Activated CD4-positive, alpha-beta T cell treated with anti-CD3 and anti-CD28 coated beads for 48 hours (primary cell): ENCODE measurements at regions not wholly inside any gene's neighbourhood (a gene's known extent, or its start where the extent isn't known, plus 50 kb on each side); places are given as distances from the start of the nearest gene placed in this dataset.

Source experiments
- DNase-seq: peaks from one replicate; pipeline ENCODE4 v3.0.0-alpha.2; 2020

GRCh38 chr4:41429280-41429669 lies 108.7 kb upstream of the LIMCH1 start:
- no peak for DNase-seq

GRCh38 chr4:41430792-41431191 lies 107.2 kb upstream of the LIMCH1 start:
- no peak for DNase-seq

DNA sequence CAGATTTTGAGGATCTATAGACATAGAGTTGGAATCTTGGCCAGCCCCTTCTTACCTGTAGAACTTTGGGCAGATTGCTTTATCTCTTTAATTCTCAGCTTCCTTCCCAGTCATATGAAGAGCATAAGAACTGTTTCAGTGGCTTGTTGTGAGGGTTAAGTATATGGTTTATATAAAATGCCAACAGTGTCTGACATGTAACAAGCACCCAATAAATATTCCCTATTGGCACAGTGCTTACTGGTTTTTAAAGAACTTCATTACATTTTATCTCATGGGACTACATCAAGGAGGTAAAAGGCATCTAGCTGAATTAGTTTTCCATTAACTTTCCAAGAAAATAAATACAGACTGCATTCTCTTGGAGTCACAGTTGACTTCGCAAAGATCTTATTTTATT lies 106.7 kb upstream of the LIMCH1 start:
- DNase-seq, result no peak

DNA sequence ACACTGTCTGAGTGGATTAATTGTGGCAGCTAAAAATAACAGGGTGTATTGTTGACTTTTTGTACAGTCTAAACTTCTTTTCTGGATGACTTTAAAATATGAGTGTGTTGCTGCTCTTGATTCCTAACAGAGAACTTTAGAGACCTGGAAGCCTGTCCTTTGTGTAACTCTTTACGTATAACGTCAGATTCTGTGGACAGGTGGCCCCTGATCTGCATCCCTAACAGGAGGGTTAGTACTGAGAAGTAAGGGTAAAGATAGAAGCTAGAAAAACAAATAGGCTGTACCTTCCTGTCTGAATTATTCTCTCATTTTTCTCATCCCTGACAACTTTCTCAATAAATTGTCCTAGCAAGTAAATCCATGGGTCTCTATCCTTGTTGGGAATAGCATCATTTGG lies 105.7 kb upstream of the LIMCH1 start:
- no peak for DNase-seq

- no peak for DNase-seq
Measured at GRCh38 chr4:41432881-41433280, 105.1 kb upstream of the LIMCH1 start.

- DNase-seq, result no peak
Measured at GRCh38 chr4:41433361-41433760, 104.6 kb upstream of the LIMCH1 start.

GRCh38 chr4:41435510-41435909 lies 102.4 kb upstream of the LIMCH1 start:
- no peak for DNase-seq

DNA sequence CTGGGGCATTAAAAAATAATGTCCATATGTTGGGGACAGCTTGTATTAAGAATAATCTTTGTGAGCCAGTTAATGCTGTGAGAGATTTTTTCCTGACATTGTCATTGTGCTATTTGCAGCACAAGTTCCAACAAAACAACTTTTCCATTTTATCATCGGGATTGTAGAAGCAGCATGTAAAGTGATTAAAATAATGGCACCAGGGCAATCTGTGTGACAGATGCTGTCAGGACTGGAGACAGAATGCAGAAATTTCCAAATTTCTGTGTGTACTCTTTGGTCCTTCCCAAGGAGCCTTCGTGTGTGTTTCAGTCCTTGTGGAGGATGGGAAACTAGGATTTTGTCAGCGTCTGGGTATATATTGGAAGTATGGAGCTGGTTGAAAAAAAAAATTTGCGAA lies 101.5 kb upstream of the LIMCH1 start:
- no peak for DNase-seq

GRCh38 chr4:41437111-41437536 lies 100.8 kb upstream of the LIMCH1 start:
- DNase-seq, result no peak

DNA sequence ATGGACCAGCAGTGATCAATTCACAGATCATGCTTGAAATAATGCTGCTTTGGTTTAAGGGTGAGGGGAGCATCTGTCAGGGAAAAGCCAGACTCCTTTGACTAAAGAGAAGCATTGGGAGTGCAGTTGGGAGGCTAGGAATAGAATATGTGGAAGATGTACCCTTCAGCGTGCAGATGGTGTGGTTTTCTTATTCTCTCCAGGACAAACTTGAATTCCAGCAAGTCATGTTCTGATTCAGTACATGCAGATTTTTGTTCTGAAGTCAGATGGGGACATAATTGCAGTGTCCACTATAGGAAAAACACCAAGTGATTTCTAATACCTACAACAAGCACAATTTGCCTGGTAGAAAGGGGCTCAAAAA lies 99.0 kb upstream of the LIMCH1 start:
- no peak for DNase-seq

- DNase-seq, result no peak
Measured at GRCh38 chr4:41442810-41443209, 95.1 kb upstream of the LIMCH1 start.

DNA sequence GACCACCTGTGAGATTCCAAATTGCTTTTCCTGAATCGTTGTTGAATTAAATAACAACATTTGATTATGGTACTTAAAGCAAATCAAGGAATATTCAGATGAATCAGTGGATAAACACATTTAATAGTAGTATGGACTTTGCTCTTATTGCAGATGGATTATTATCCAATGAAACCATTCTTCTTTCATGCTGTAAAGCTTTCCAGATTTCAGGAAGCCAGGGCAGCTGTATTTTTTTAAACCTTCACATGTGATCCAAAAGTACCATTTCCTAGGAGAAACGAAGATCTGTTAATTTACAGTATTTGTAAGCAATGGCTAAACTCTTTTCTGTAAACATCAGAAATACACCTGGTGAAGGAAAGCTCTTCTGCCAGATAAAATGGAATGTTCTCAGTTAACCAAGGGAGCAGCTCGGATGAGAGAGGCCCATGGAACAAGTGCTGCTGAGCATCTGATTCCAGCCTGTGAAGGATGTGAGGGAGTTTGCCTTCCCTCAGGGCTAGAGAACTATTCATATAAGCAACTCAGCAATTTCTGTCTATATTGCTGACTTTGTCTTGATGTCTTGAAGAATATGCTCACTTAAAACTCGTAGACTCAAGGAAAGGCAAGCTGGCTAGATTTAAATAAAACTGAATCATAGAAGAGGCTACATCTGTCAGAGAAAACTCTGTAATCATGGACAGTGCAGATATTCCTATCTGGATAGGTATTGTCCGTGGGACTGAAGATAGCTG lies 94.4 kb upstream of the LIMCH1 start:
- DNase-seq, result no peak

DNA sequence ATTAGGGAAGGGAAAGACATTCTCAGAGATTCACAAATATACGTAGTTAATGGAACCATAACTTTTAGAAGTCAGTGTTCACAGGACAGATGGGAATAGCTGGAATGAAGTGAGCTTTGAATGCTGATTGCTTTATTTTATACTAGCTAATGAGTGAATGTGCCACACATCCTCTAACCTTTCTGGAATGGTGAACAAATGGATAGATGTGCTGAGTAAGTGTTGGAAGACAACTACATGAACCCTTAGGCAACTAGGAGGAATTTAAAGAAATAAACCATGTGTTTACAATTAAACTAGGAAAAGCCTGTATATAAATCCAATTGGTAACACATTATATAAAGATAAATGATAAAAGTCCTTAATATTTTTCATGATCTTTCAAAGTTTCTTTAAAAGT lies 91.6 kb upstream of the LIMCH1 start:
- no peak for DNase-seq

DNA sequence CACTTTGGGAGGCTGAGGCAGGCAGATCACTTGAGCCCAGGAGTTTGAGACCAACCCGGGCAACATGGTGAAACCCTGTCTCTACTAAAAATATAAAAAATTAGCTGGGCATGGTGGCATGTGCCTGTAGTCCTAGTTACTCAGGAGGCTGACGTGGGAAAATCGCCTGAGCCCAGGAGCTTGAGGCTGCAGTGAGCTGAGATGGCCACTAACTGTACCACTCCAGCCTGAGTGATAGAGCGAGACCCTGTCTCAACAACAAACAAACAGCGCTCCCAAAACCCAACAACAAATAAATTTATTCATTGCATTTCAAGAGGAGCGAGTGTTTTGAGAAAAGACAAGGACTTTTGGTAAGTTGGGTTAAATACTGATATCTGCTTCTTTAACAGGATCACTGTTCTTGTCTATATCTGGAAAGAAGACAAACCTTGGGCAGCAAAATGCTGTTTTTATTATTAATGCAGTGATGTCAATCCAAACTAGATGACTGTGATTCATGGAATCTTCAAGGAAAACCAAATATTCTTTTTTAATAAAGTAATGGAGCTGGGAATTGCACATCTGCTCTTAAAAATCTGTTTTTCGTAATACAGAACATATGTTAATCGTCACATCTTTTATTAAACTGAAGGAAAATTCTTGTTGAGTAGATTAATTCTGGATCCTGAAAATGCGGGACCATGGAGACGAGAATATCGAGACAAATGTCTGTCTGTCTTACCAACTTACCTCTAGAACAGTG lies 90.8 kb upstream of the LIMCH1 start:
- DNase-seq, result no peak

DNA sequence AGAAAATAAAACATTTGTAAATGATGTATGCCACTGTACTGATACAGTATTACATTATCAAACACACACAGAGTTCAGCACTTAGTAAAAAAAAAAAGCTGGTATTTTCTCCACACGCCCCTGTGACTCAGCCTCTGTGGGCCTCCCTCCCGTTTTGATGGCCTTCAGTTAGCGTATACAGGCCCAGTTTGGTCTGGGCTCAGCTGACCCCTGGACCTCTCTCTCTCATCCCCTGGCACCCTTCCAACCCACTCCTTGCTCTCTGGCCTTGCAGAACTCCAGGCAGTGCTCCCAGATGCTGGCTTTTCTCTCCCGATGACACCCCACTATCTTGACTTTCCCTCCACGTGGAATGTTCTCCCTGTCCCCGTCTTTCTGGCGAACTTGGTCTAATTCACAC lies 89.0 kb upstream of the LIMCH1 start:
- DNase-seq, result no peak

- DNase-seq, result no peak
Measured at GRCh38 chr4:41451961-41452360, 86.0 kb upstream of the LIMCH1 start.

GRCh38 chr4:41452484-41453225 lies 85.3 kb upstream of the LIMCH1 start:
- no peak for DNase-seq

DNA sequence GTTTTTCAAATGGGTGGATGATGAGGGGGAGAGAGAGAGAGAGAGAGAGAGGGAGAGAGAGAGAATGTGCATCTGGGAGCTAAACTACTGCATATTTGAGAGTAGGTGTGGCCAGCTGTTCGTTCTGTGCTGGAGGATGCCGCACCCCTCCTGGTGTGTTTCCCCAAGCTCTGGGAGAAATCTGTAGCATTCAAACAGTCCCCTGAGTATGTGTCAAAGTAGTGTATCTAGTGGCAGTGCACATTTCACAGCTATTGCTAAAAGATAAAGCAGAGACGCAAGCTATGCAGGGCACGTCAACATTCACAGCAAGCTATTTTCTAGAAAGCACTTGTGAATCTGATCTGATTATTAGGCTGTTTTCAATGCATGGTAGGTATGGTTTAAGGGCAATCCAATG lies 83.5 kb upstream of the LIMCH1 start:
- DNase-seq, result no peak

- DNase-seq, result no peak
Measured at GRCh38 chr4:41455206-41455605, 82.8 kb upstream of the LIMCH1 start.

GRCh38 chr4:41456559-41457101 lies 81.3 kb upstream of the LIMCH1 start:
- DNase-seq, result no peak

DNA sequence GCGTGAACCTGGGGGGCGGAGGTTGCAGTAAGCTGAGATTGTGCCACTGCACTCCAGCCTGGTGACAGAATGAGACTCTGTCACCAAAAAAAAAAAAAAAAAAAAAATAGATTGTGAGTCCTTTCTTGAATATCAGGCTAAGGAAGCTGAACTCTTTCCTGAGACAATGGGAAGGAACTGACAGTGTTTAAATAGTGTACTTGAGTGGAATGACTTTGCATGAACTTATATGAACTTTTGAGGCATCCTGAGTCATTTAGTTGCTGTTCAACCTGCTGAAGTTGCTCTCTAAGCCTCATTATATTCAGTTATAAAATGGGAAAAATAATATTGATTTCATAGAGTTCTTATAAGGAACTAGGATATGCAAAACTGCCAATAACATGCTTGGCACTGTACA lies 79.3 kb upstream of the LIMCH1 start:
- no peak for DNase-seq

DNA sequence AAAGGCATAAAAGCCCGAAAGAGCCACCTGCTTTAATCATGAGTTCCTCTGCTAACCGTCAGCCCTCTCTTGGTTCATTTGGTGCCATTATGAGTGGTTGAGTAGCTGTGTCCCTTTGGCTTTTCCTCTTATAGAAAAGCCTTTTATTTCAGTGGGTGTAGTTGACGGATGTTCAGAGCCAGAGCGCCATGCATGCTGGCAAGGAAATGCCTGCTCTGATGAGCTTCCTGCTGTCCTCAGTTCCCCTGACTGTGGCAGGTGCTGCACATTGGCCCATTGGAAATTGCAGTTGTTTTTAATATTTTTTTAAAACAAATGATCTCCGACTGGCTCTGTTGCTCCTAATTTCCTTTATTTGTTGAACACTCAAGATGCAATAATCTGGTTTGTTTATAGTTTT lies 77.3 kb upstream of the LIMCH1 start:
- no peak for DNase-seq

GRCh38 chr4:41461780-41462307 lies 76.1 kb upstream of the LIMCH1 start:
- DNase-seq, result no peak
